GM19324 (cell line): ENCODE measurements at regions not wholly inside any gene's neighbourhood (a gene's known extent, or its start where the extent isn't known, plus 50 kb on each side); places are given as distances from the start of the nearest gene placed in this dataset.
"Not testable (repeated sequence)": the region's sequence is repeated elsewhere in the genome, so short reads cannot be mapped to it uniquely, and the experiment has no call there.

Experiments used
- ATAC-seq: cut with Tn5 transposase; IDR thresholded peaks from one replicate; pipeline ENCODE4 v1.9.1; 2021; ENCODE audit warnings: mild to moderate bottlenecking, moderate library complexity; ENCODE audit not compliant: unreplicated experiment, low FRiP score

GRCh38 chr12:87444039-87444438 is 585.2 kb downstream of the C12orf50 start:
- no peak for ATAC-seq

GRCh38 chr12:87441511-87441910 is 587.7 kb downstream of the C12orf50 start:
- ATAC-seq, result no peak

- ATAC-seq, result no peak
Observed at GRCh38 chr12:87439990-87440827, 589.0 kb downstream of the C12orf50 start.

GRCh38 chr12:87430444-87430843 is 598.8 kb downstream of the C12orf50 start:
- ATAC-seq, result no peak

- no peak for ATAC-seq
Observed at GRCh38 chr12:87428701-87429277, 600.4 kb downstream of the C12orf50 start.

GRCh38 chr12:87427770-87428169 is 601.4 kb downstream of the C12orf50 start:
- no peak for ATAC-seq

- no peak for ATAC-seq
Observed at GRCh38 chr12:87425942-87426554, 603.2 kb downstream of the C12orf50 start.

- ATAC-seq, result not testable (repeated sequence)
Observed at GRCh38 chr12:87421233-87421632, 608.0 kb downstream of the C12orf50 start.

GRCh38 chr12:87413784-87414183 is 615.4 kb downstream of the C12orf50 start:
- ATAC-seq, result no peak

GRCh38 chr12:87406926-87407325 is 622.3 kb downstream of the C12orf50 start:
- ATAC-seq, result no peak

GRCh38 chr12:87405918-87406317 is 623.3 kb downstream of the C12orf50 start:
- ATAC-seq, result no peak

- ATAC-seq, result not testable (repeated sequence)
Observed at GRCh38 chr12:87394168-87394567, 635.0 kb downstream of the C12orf50 start.

GRCh38 chr12:87388376-87388775 is 640.8 kb downstream of the C12orf50 start:
- no peak for ATAC-seq

- no peak for ATAC-seq
Observed at GRCh38 chr12:87385322-87385721, 643.9 kb downstream of the C12orf50 start.

- no peak for ATAC-seq
Observed at GRCh38 chr12:87384226-87384625, 645.0 kb downstream of the C12orf50 start.

GRCh38 chr12:87383680-87384079 is 645.5 kb downstream of the C12orf50 start:
- ATAC-seq, result no peak

- no peak for ATAC-seq
Observed at GRCh38 chr12:87382959-87383566, 646.1 kb downstream of the C12orf50 start.

GRCh38 chr12:87382436-87382835 is 646.8 kb downstream of the C12orf50 start:
- no peak for ATAC-seq

GRCh38 chr12:87381742-87382141 is 647.5 kb downstream of the C12orf50 start:
- ATAC-seq, result no peak

GRCh38 chr12:87378526-87378925 is 650.7 kb downstream of the C12orf50 start:
- ATAC-seq, result no peak

GRCh38 chr12:87376722-87377121 is 652.5 kb downstream of the C12orf50 start:
- ATAC-seq, result no peak
